Fibroblast of lung (primary cell): ENCODE measurements at regions not wholly inside any gene's neighbourhood (a gene's known extent, or its start where the extent isn't known, plus 50 kb on each side); places are given as distances from the start of the nearest gene placed in this dataset.

Source experiments
- DNase-seq, 2 donors: peaks; one replicate each; pipeline versions ENCODE4 v3.0.0 to v3.0.0-alpha.2; 2010; ENCODE audit warnings: low read depth in 2 of 2
- H2AFZ ChIP-seq: 2 replicates; pipeline ENCODE4 v1.5.1; 2012; ENCODE audit warnings: low read length, control low read depth, inconsistent platforms
- H3K27ac ChIP-seq: 2 replicates; pipeline ENCODE4 v1.5.1; 2011; ENCODE audit warnings: low read length, control low read depth; ENCODE audit not compliant: insufficient read depth
- H3K27me3 ChIP-seq: 2 replicates; pipeline ENCODE4 v1.5.1; 2011; ENCODE audit warnings: mild to moderate bottlenecking, low read length; ENCODE audit not compliant: control insufficient read depth, insufficient read depth
- H3K36me3 ChIP-seq: 2 replicates; pipeline ENCODE4 v1.5.1; 2011; ENCODE audit warnings: low read length; ENCODE audit not compliant: control insufficient read depth, insufficient read depth
- H3K4me1 ChIP-seq: 2 replicates; pipeline ENCODE4 v1.5.1; 2011; ENCODE audit warnings: low read length; ENCODE audit not compliant: control insufficient read depth, insufficient read depth; ENCODE audit errors: extremely low read depth
- H3K4me2 ChIP-seq: 2 replicates; pipeline ENCODE4 v1.5.1; 2011; ENCODE audit warnings: low read length, control low read depth; ENCODE audit not compliant: insufficient read depth; ENCODE audit errors: extremely low read depth
- H3K4me3 ChIP-seq, 4 experiments: fragments of 200-600 bp in 1 of 4; sonication (generic) in 1 of 4; replicated peaks in 1 of 4; 2 replicates each; pipeline ENCODE4 v1.5.1; 2011 to 2016; ENCODE audit warnings: low read length in 4 of 4, low read depth in 3 of 4, mild to moderate bottlenecking in 3 of 4, control low read depth in 2 of 4, inconsistent platforms in 1 of 4, mixed read lengths in 1 of 4; ENCODE audit not compliant: insufficient read depth in 1 of 4; ENCODE audit errors: control extremely low read depth in 1 of 4
- H3K79me2 ChIP-seq: 2 replicates; pipeline ENCODE4 v1.5.1; 2012; ENCODE audit warnings: mild to moderate bottlenecking, low read length, inconsistent platforms; ENCODE audit not compliant: control insufficient read depth, insufficient read depth
- H3K9ac ChIP-seq: 2 replicates; pipeline ENCODE4 v1.5.1; 2011; ENCODE audit warnings: mild to moderate bottlenecking, low read length, control low read depth; ENCODE audit not compliant: insufficient read depth
- H3K9me3 ChIP-seq: 2 replicates; pipeline ENCODE4 v1.5.1; 2012; ENCODE audit warnings: low read depth, low read length; ENCODE audit not compliant: control insufficient read depth, insufficient read depth
- H4K20me1 ChIP-seq: 2 replicates; pipeline ENCODE4 v1.5.1; 2011; ENCODE audit warnings: low read length; ENCODE audit not compliant: control insufficient read depth, insufficient read depth; ENCODE audit errors: extremely low read depth
- EZH2 ChIP-seq: IDR thresholded peaks from 2 replicates; pipeline ENCODE4 v1.5.1; 2012; ENCODE audit warnings: low read length, control low read depth, mild to moderate bottlenecking; ENCODE audit errors: missing control alignments
- TF ChIP-seq, protein P1 (sequence below), 2 donors: IDR thresholded peaks in 1 of 2; conservative IDR thresholded peaks in 1 of 2; 1 replicate in 1 of 2; 2 replicates in 1 of 2; pipeline ENCODE4 v1.5.1; 2011 to 2012; ENCODE audit warnings: low read length in 2 of 2, control low read depth in 1 of 2, inconsistent platforms in 1 of 2, low read depth in 1 of 2, mild to moderate bottlenecking in 1 of 2

DNA sequence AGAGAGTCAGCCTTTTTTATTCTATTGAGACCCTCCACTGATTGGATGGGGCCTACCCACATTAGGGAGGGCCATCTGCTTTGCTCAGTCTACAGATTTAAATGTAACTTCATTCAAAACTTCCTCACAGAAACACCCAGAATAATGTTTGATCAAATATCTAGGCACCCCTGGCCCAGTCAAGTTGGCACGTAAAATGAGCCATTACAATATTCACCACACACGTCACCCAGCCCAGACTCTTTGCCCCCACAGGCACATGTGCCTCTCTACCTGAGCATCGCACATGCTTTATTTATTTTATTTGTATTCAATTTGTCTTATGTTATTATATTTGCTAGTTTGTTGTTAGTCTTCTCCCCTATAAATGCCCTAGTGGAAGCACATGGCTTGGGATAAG is 70.9 kb upstream of the EYA2 start:
- no peak overlapping the region for H3K4me3 ChIP-seq
- no peak overlapping the region for H3K27ac ChIP-seq
- no peaks in the 10 kb centered on the region for H4K20me1 ChIP-seq
- no peaks in the 10 kb centered on the region for H3K36me3 ChIP-seq
- no peaks in the 10 kb centered on the region for H3K27me3 ChIP-seq
- no peak overlapping the region for H3K4me2 ChIP-seq
- no peak overlapping the region for H2AFZ ChIP-seq
- TF ChIP-seq EZH2: no peak
- TF ChIP-seq, protein P1, sequence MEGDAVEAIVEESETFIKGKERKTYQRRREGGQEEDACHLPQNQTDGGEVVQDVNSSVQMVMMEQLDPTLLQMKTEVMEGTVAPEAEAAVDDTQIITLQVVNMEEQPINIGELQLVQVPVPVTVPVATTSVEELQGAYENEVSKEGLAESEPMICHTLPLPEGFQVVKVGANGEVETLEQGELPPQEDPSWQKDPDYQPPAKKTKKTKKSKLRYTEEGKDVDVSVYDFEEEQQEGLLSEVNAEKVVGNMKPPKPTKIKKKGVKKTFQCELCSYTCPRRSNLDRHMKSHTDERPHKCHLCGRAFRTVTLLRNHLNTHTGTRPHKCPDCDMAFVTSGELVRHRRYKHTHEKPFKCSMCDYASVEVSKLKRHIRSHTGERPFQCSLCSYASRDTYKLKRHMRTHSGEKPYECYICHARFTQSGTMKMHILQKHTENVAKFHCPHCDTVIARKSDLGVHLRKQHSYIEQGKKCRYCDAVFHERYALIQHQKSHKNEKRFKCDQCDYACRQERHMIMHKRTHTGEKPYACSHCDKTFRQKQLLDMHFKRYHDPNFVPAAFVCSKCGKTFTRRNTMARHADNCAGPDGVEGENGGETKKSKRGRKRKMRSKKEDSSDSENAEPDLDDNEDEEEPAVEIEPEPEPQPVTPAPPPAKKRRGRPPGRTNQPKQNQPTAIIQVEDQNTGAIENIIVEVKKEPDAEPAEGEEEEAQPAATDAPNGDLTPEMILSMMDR (conservative IDR thresholded peaks at IDR 0.05 in 1 of 2, IDR thresholded peaks at IDR 0.05 in 1 of 2; ENCODE audit: low read depth in 1 of 2, low read length in 2 of 2): no peak
- H3K79me2 ChIP-seq: no peaks in the 10 kb centered on the region
- H3K4me1 ChIP-seq: no peaks in the 10 kb centered on the region
- H3K9ac ChIP-seq: no peak overlapping the region
- no peaks in the 10 kb centered on the region for H3K9me3 ChIP-seq
- no peak for DNase-seq

DNA sequence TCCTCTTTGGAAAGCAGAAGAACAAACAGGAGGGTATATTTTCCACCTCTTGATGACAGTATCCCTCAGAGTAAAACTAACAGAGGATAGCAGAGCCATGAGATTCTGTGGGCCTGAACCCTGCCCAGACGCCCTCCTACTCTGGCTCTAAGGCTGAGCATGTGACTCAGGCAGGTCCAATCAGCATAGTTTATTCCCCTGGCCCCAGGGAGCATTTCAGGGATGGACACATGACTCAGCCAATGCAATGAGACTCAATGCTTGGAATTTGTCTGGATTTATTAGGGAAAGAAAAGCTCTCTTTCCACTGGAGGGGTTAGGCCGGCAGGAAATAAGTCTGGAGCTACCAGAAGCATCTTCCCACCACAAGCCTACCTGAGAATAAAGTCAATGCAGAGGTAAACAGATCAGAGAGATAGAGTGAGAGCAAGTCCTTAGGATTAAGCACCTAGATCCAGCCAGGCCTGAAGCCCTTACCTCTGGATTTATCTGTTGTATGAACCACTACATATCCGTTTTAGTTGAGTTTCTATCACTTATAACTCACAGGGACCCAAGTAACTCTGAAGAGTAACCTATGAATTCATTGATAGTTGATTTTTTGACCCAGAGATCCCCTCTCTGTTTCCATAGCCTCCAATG is 68.2 kb upstream of the EYA2 start:
- H2AFZ ChIP-seq: no peak overlapping the region

DNA sequence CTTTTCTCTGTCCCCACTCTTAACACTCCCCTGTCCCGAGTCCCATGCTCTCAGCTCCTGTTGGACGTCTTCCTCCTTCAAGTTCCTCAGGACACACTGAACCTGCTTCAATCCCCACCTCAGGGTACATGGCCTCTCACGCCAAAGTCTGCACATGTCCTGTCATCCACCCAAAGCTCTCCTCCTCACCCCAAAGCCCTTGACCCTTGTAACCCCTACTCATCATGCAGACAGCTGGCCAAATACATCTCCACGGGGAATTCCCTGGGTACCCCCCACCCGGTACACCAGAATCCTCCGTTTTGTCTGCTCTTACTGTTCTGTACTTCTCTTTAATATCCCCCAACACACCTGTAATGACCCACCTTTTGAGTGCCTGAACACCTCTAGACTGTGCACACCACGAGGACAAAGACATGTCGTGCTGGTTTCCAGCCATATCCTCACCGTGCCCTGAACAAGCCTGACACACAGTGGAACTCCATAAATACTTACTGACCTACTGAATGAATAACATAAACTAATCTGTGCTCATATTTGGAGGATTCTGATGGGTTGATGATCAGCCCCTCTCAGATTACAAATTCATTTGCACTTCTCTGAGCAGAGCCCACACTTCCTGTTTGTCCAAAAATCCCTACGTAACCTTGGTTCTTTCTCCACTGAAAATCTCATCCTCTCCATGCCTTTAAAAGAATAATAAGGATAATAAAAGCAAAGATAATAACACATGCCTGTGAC is 66.8 kb upstream of the EYA2 start:
- H3K36me3 ChIP-seq: no peaks in the 10 kb centered on the region
- DNase-seq: peak in 1 of 2 donors; percentile 30
- H3K4me1 ChIP-seq: no peaks in the 10 kb centered on the region
- H3K4me2 ChIP-seq: no peak overlapping the region
- no peaks in the 10 kb centered on the region for H3K79me2 ChIP-seq
- H3K9ac ChIP-seq: no peak overlapping the region
- H4K20me1 ChIP-seq: no peaks in the 10 kb centered on the region
- H3K27me3 ChIP-seq: no peaks in the 10 kb centered on the region
- H3K27ac ChIP-seq: no peak overlapping the region
- TF ChIP-seq, protein P1 (conservative IDR thresholded peaks at IDR 0.05 in 1 of 2, IDR thresholded peaks at IDR 0.05 in 1 of 2; ENCODE audit: low read depth in 1 of 2, low read length in 2 of 2): no peak
- TF ChIP-seq EZH2: no peak
- H3K4me3 ChIP-seq: no peak overlapping the region
- no peak overlapping the region for H2AFZ ChIP-seq
- H3K9me3 ChIP-seq: no peaks in the 10 kb centered on the region

More for the DNA sequence above, 68.2 kb upstream of the EYA2 start:
- H3K9me3 ChIP-seq: no peaks in the 10 kb centered on the region
- no peak overlapping the region for H3K4me3 ChIP-seq
- H4K20me1 ChIP-seq: no peaks in the 10 kb centered on the region
- H3K9ac ChIP-seq: no peak overlapping the region
- peak in 1 of 2 donors; percentile 60 for DNase-seq
- H3K27ac ChIP-seq: no peak overlapping the region
- H3K4me1 ChIP-seq: no peaks in the 10 kb centered on the region
- H3K79me2 ChIP-seq: no peaks in the 10 kb centered on the region
- no peak overlapping the region for H3K4me2 ChIP-seq
- no peaks in the 10 kb centered on the region for H3K27me3 ChIP-seq
- no peaks in the 10 kb centered on the region for H3K36me3 ChIP-seq
- no peak for TF ChIP-seq EZH2
- TF ChIP-seq, protein P1 (conservative IDR thresholded peaks at IDR 0.05 in 1 of 2, IDR thresholded peaks at IDR 0.05 in 1 of 2; ENCODE audit: low read depth in 1 of 2, low read length in 2 of 2): no peak
